ENCODE measurements at regions not wholly inside any gene's neighbourhood (a gene's known extent, or its start where the extent isn't known, plus 50 kb on each side); places are given as distances from the start of the nearest gene placed in this dataset.
"Not testable (repeated sequence)": the region's sequence is repeated elsewhere in the genome, so short reads cannot be mapped to it uniquely, and the experiment has no call there.

DNA sequence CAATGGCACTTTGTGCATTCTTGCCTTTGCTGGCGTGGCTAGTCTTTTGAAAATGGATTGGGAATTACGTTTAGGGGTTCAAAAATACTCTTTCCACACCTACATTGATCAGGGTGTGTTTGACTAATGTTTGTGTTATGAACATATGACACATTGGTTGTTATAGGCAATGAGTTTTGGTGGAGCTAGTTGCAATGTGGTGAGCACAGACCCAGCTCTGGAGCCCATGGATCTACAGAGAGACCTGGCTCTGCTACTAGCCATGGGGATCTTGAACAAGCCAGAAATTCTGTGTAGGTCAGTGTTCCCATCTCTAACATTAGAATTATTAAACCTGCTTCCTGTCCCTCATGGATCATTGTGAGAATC lies 222.4 kb upstream of the UBL3 start:
- no peak for DNase-seq (ENCODE audit: low read depth)
- no peak overlapping the region for H3K4me3 ChIP-seq (ENCODE audit: low read depth, low read length)
- TF ChIP-seq, protein P1, sequence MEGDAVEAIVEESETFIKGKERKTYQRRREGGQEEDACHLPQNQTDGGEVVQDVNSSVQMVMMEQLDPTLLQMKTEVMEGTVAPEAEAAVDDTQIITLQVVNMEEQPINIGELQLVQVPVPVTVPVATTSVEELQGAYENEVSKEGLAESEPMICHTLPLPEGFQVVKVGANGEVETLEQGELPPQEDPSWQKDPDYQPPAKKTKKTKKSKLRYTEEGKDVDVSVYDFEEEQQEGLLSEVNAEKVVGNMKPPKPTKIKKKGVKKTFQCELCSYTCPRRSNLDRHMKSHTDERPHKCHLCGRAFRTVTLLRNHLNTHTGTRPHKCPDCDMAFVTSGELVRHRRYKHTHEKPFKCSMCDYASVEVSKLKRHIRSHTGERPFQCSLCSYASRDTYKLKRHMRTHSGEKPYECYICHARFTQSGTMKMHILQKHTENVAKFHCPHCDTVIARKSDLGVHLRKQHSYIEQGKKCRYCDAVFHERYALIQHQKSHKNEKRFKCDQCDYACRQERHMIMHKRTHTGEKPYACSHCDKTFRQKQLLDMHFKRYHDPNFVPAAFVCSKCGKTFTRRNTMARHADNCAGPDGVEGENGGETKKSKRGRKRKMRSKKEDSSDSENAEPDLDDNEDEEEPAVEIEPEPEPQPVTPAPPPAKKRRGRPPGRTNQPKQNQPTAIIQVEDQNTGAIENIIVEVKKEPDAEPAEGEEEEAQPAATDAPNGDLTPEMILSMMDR (IDR thresholded peaks at IDR 0.05; ENCODE audit: low read depth, low read length, missing control alignments): no peak
- in situ Hi-C loops (cut with HindIII; ENCODE audit: low sequenced_read_pairs): no loop called here

DNA sequence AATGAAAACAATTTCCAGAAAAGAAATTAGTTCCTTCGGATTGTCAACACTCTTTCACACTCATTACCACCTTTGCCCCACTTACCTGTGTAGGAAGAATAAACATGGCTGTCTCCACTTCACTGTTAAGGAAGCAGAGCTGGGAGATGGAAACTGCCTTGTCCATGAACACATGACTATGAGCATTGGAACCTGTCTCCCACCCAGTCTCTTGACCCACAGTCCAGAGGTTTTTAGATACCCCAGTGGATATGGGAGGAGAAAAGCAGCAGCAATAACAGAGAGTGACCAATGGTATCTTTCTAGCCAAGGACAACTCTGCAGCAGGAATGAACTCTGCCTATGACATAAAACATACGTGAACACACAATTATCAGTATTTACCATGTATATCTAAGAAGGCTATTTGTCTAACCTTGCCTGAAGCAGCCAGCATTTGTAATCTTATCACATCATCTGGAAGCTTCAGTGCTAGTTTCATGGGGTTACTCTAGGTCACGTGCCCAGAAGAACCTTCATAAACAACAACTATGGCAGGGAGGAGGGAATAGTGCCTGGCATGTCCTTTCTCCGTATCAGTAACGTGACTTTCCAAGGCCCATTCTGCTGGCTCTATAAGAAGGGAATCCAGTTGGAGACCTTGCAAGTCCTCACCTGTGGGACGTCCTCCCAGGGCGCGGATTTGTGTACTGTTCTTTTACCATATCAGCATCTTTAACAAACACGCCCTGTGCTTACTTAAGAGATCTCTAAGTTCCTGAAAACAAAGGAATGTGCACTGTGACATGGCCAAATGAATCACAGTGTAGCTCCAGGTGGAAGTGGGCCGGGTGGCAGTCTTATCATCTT lies 221.8 kb upstream of the UBL3 start:
- TF ChIP-seq, protein P1 (IDR thresholded peaks at IDR 0.05; ENCODE audit: low read depth, low read length, missing control alignments): no peak
- in situ Hi-C loops (cut with HindIII; ENCODE audit: low sequenced_read_pairs): no loop called here
- H3K4me3 ChIP-seq (ENCODE audit: low read depth, low read length): no peak overlapping the region
- no peak for DNase-seq (ENCODE audit: low read depth)

- TF ChIP-seq, protein P1 (IDR thresholded peaks at IDR 0.05; ENCODE audit: low read depth, low read length, missing control alignments): no peak
- no peak for DNase-seq (ENCODE audit: low read depth)
- in situ Hi-C loops (cut with HindIII; ENCODE audit: low sequenced_read_pairs): no loop called here
Measured at GRCh38 chr13:30065181-30065580, 214.8 kb upstream of the UBL3 start.

DNA sequence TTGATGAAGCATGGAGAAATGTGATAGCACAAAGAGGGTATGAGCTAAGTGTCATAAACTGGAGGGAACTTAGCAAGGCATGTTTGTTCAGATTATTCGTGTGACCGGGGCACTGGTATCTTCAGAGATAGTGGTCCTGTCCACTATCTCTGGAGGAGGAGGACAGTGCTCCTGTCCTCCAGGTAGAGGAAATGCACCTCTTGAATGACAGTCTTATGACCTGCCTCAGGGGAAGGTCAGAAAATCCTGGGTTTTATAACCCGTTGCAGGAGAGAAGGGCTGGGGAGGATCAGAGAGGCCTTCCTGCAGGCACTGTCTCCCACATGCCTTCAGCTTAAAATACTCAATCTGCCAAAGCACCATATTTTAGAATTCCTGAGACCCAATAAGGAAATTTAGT lies 213.5 kb upstream of the UBL3 start:
- H3K4me3 ChIP-seq (ENCODE audit: low read depth, low read length): no peak overlapping the region
- in situ Hi-C loops (cut with HindIII; ENCODE audit: low sequenced_read_pairs): no loop called here
- TF ChIP-seq, protein P1 (IDR thresholded peaks at IDR 0.05; ENCODE audit: low read depth, low read length, missing control alignments): no peak
- no peak for DNase-seq (ENCODE audit: low read depth)

More at GRCh38 chr13:30065181-30065580, 214.8 kb upstream of the UBL3 start:
- no peak overlapping the region for H3K4me3 ChIP-seq (ENCODE audit: low read depth, low read length)

GRCh38 chr13:30061217-30061616 lies 210.8 kb upstream of the UBL3 start:
- no peak overlapping the region for H3K4me3 ChIP-seq (ENCODE audit: low read depth, low read length)
- in situ Hi-C loops (cut with HindIII; ENCODE audit: low sequenced_read_pairs): no loop called here
- no peak for DNase-seq (ENCODE audit: low read depth)
- TF ChIP-seq, protein P1 (IDR thresholded peaks at IDR 0.05; ENCODE audit: low read depth, low read length, missing control alignments): no peak

DNA sequence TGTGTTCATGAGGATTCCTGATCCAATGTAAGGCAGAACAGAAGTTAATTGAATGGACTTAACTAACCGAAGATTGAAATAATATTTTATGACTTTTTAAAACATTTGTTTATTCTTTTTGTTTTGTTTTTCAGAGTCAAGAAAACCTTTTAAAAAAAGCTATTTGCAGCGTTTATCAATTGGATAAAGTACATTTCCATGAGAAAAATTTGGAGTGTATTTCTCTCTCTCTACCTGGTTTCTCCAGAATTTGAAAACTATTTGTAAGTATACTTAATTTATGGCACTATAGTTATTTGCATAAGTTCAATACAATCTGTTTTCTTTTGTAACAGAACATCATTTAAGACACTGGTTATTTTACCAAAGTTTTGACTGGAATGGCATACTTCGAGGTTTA lies 208.0 kb upstream of the UBL3 start:
- TF ChIP-seq, protein P1 (IDR thresholded peaks at IDR 0.05; ENCODE audit: low read depth, low read length, missing control alignments): no peak
- DNase-seq (ENCODE audit: low read depth): no peak
- H3K4me3 ChIP-seq (ENCODE audit: low read depth, low read length): no peak overlapping the region
- in situ Hi-C loops (cut with HindIII; ENCODE audit: low sequenced_read_pairs): no loop called here

- in situ Hi-C loops (cut with HindIII; ENCODE audit: low sequenced_read_pairs); DNase-seq (ENCODE audit: low read depth); H3K4me3 ChIP-seq (ENCODE audit: low read depth, low read length): not testable (repeated sequence)
Measured at GRCh38 chr13:30054546-30054945, 204.1 kb upstream of the UBL3 start.
